Colonic mucosa (tissue), 4 donors: ENCODE measurements at regions not wholly inside any gene's neighbourhood (a gene's known extent, or its start where the extent isn't known, plus 50 kb on each side); places are given as distances from the start of the nearest gene placed in this dataset.

ENCODE experiments used
- DNase-seq: peaks from one replicate; pipeline ENCODE4 v3.0.0-alpha.2; 2020
- H3K27ac ChIP-seq: fragments of 200-600 bp; one replicate; pipeline ENCODE4 v1.8.0; 2021
- H3K27me3 ChIP-seq: fragments of 200-600 bp; one replicate; pipeline ENCODE4 v1.8.0; 2021
- H3K36me3 ChIP-seq: fragments of 200-600 bp; one replicate; pipeline ENCODE4 v1.8.0; 2021
- H3K4me1 ChIP-seq: fragments of 200-600 bp; one replicate; pipeline ENCODE4 v1.8.0; 2021; ENCODE audit warnings: mild to moderate bottlenecking
- H3K4me3 ChIP-seq: fragments of 200-600 bp; one replicate; pipeline ENCODE4 v1.8.0; 2021
- H3K9ac ChIP-seq, 2 donors: one replicate each; pipeline ENCODE4 v1.7.0; 2013; ENCODE audit warnings: control low read depth in 2 of 2, low read depth in 2 of 2, low read length in 2 of 2
- H3K9me3 ChIP-seq: fragments of 200-600 bp; one replicate; pipeline ENCODE4 v1.8.0; 2021
- CTCF ChIP-seq: fragments of 200-600 bp; IDR thresholded peaks from one replicate; pipeline ENCODE4 v1.8.0; 2022; ENCODE audit warnings: antibody characterized with exemption, mild to moderate bottlenecking
- intact Hi-C: fragments of 100-400 bp; cut with DNase I; formaldehyde crosslinking; loops from one replicate; pipeline ENCODE4 v1.14.1; 2022
- donor health status: healthy.
- donor health status: DM: no; HTN: no; CAD: no.
- donor health status: DM: no; HTN: no; CAD: no.

GRCh38 chr16:48961546-48961945, 320.1 kb downstream of the CBLN1 start:
- no peak overlapping the region for H3K9ac ChIP-seq
- no peaks in the 10 kb centered on the region for H3K9me3 ChIP-seq
- intact Hi-C loops: no loop called here

GRCh38 chr16:48960830-48961229, 320.8 kb downstream of the CBLN1 start:
- DNase-seq: no peak
- H3K9ac ChIP-seq: no peak overlapping the region
- H3K36me3 ChIP-seq: no peaks in the 10 kb centered on the region
- no peak overlapping the region for H3K4me3 ChIP-seq
- H3K9me3 ChIP-seq: no peaks in the 10 kb centered on the region
- H3K27ac ChIP-seq: no peak overlapping the region
- intact Hi-C loops: no loop called here
- no peak for TF ChIP-seq CTCF
- no peaks in the 10 kb centered on the region for H3K27me3 ChIP-seq
- no peaks in the 10 kb centered on the region for H3K4me1 ChIP-seq

More at GRCh38 chr16:48961546-48961945, 320.1 kb downstream of the CBLN1 start:
- H3K4me1 ChIP-seq: no peaks in the 10 kb centered on the region
- H3K27me3 ChIP-seq: no peaks in the 10 kb centered on the region
- TF ChIP-seq CTCF: no peak
- H3K27ac ChIP-seq: no peak overlapping the region
- no peak overlapping the region for H3K4me3 ChIP-seq
- no peaks in the 10 kb centered on the region for H3K36me3 ChIP-seq
- DNase-seq: no peak

- TF ChIP-seq CTCF: no peak
- Histone ChIP-seq H3K36me3 (no peaks in the 10 kb centered on the region), H3K27ac (no peak overlapping the region), H3K9ac (no peak overlapping the region), H3K4me1 (no peaks in the 10 kb centered on the region), H3K4me3 (no peak overlapping the region), H3K9me3 (no peaks in the 10 kb centered on the region), H3K27me3 (no peaks in the 10 kb centered on the region)
- intact Hi-C loops: no loop called here
- DNase-seq: no peak
Observed at GRCh38 chr16:48959747-48960146, 321.9 kb downstream of the CBLN1 start.

GRCh38 chr16:48959204-48959603, 322.4 kb downstream of the CBLN1 start:
- Histone ChIP-seq H3K9ac (no peak overlapping the region), H3K9me3 (no peaks in the 10 kb centered on the region), H3K4me3 (no peak overlapping the region), H3K4me1 (no peaks in the 10 kb centered on the region), H3K36me3 (no peaks in the 10 kb centered on the region), H3K27me3 (no peaks in the 10 kb centered on the region), H3K27ac (no peak overlapping the region)
- no peak for DNase-seq
- intact Hi-C loops: no loop called here
- TF ChIP-seq CTCF: no peak

GRCh38 chr16:48958681-48959080, 323.0 kb downstream of the CBLN1 start:
- H3K27ac ChIP-seq: no peak overlapping the region
- DNase-seq: no peak
- no peaks in the 10 kb centered on the region for H3K27me3 ChIP-seq
- no peak for TF ChIP-seq CTCF
- intact Hi-C loops: no loop called here
- H3K4me1 ChIP-seq: no peaks in the 10 kb centered on the region
- no peaks in the 10 kb centered on the region for H3K9me3 ChIP-seq
- no peak overlapping the region for H3K9ac ChIP-seq
- no peaks in the 10 kb centered on the region for H3K36me3 ChIP-seq
- H3K4me3 ChIP-seq: no peak overlapping the region

GRCh38 chr16:48956620-48957019, 325.0 kb downstream of the CBLN1 start:
- Histone ChIP-seq H3K9ac (no peak overlapping the region), H3K27ac (no peak overlapping the region), H3K4me1 (no peaks in the 10 kb centered on the region), H3K27me3 (no peaks in the 10 kb centered on the region), H3K36me3 (no peaks in the 10 kb centered on the region), H3K9me3 (no peaks in the 10 kb centered on the region), H3K4me3 (no peak overlapping the region)
- intact Hi-C loops: no loop called here
- no peak for DNase-seq
- no peak for TF ChIP-seq CTCF
